Brain microvascular endothelial cell (primary cell): ENCODE measurements at regions not wholly inside any gene's neighbourhood (a gene's known extent, or its start where the extent isn't known, plus 50 kb on each side); places are given as distances from the start of the nearest gene placed in this dataset.
"Not testable (repeated sequence)": the region's sequence is repeated elsewhere in the genome, so short reads cannot be mapped to it uniquely, and the experiment has no call there.

Experiments
- DNase-seq: peaks from one replicate; pipeline ENCODE4 v3.0.0-alpha.2; 2020
- H3K27ac ChIP-seq: fragments of 250-450 bp; sonication (Bioruptor Pico); 2 replicates; pipeline ENCODE4 v1.5.1; 2020; ENCODE audit warnings: mild to moderate bottlenecking, moderate library complexity
- H3K27me3 ChIP-seq: fragments of 250-450 bp; sonication (Bioruptor Pico); replicated peaks from 2 replicates; pipeline ENCODE4 v1.5.1; 2020; ENCODE audit warnings: mild to moderate bottlenecking
- H3K36me3 ChIP-seq: fragments of 250-450 bp; sonication (Bioruptor Pico); replicated peaks from 2 replicates; pipeline ENCODE4 v1.5.1; 2020; ENCODE audit warnings: mild to moderate bottlenecking
- H3K4me3 ChIP-seq: 2 replicates; pipeline ENCODE4 v1.5.1; 2011; ENCODE audit warnings: low read depth, mild to moderate bottlenecking, control low read depth, low read length, moderate library complexity
- CTCF ChIP-seq: IDR thresholded peaks from 2 replicates; pipeline ENCODE4 v1.5.1; 2011; ENCODE audit warnings: low read depth, mild to moderate bottlenecking, moderate library complexity, low read length, control low read depth, inconsistent platforms; ENCODE audit errors: missing control alignments
- in situ Hi-C: cut with HindIII; loops from 2 replicates; pipeline ENCODE4 v1.10.0; 2017; ENCODE audit warnings: low sequenced_read_pairs, low pct_ligation_motif_present

GRCh38 chr15:35246451-35246850 lies 161.4 kb upstream of the NANOGP8 start:
- DNase-seq = no peak
- TF ChIP-seq CTCF = no peak
- in situ Hi-C loops = no loop called here

GRCh38 chr15:35245681-35246080 lies 160.6 kb upstream of the NANOGP8 start:
- H3K27ac ChIP-seq, in situ Hi-C loops: not testable (repeated sequence)

More at GRCh38 chr15:35246451-35246850, 161.4 kb upstream of the NANOGP8 start:
- no peaks in the 10 kb centered on the region for H3K27me3 ChIP-seq
- H3K27ac ChIP-seq = no peak overlapping the region
- no peaks in the 10 kb centered on the region for H3K36me3 ChIP-seq
- no peak overlapping the region for H3K4me3 ChIP-seq

DNA sequence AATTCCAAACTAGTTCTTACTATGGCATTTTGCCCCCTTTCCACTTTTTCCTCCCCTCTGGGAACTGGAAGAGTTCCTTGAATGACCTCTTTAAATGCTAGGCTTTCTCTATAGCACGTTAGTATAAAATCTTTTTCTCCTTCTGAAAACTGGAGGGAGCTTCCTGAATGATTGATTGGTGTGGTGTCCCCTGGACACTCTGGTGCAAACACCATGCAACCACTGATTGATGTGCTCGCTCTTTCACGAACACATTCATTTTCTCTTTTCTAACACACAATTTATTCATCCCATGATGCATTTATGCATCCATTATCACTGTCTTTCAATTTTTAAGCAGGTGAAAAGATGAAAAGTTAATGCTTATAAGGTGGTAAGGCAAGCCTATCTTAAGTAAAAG lies 159.1 kb upstream of the NANOGP8 start:
- in situ Hi-C loops = no loop called here
- Histone ChIP-seq H3K4me3 (no peak overlapping the region), H3K27ac (no peak overlapping the region), H3K36me3 (no peaks in the 10 kb centered on the region), H3K27me3 (no peaks in the 10 kb centered on the region)
- TF ChIP-seq CTCF = no peak
- no peak for DNase-seq

More at GRCh38 chr15:35245681-35246080, 160.6 kb upstream of the NANOGP8 start:
- not testable (repeated sequence) for DNase-seq, H3K27me3 ChIP-seq, H3K36me3 ChIP-seq, H3K4me3 ChIP-seq

DNA sequence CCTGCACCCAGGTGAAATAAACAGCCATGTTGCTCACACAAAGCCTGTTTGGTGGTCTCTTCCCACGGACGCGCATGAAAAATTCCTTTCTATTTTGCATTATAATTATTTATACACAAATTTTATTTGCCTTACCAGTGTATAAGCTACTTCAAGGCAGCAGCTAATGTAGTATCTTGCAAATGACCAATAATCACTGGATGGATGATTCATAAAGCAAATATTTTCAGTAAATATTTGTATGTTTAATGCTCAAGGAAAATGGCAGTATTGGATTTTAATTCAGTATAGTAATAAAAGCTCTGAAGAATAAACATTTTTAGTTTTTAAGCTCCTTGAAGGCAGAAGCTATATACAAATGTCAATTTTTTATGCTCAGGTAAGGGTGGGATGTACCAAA lies 158.7 kb upstream of the NANOGP8 start:
- in situ Hi-C loops = no loop called here
- no peak for TF ChIP-seq CTCF
- no peak for DNase-seq
- Histone ChIP-seq H3K36me3 (no peaks in the 10 kb centered on the region), H3K27me3 (no peaks in the 10 kb centered on the region), H3K4me3 (no peak overlapping the region), H3K27ac (no peak overlapping the region)

- H3K4me3 ChIP-seq, in situ Hi-C loops: not testable (repeated sequence)
Observed at GRCh38 chr15:35239693-35240092, 154.6 kb upstream of the NANOGP8 start.

GRCh38 chr15:35238448-35238847 lies 153.4 kb upstream of the NANOGP8 start:
- H3K27me3 ChIP-seq, DNase-seq, H3K4me3 ChIP-seq, H3K36me3 ChIP-seq, in situ Hi-C loops, H3K27ac ChIP-seq: not testable (repeated sequence)

More at GRCh38 chr15:35239693-35240092, 154.6 kb upstream of the NANOGP8 start:
- not testable (repeated sequence) for H3K27me3 ChIP-seq, DNase-seq, H3K27ac ChIP-seq, H3K36me3 ChIP-seq

- in situ Hi-C loops = no loop called here
- DNase-seq = no peak
- H3K27me3 ChIP-seq = no peaks in the 10 kb centered on the region
- H3K36me3 ChIP-seq = no peaks in the 10 kb centered on the region
- H3K4me3 ChIP-seq = no peak overlapping the region
- no peak for TF ChIP-seq CTCF
- H3K27ac ChIP-seq = no peak overlapping the region
Observed at GRCh38 chr15:35229085-35229484, 144.0 kb upstream of the NANOGP8 start.
